HG03575 (cell line): ENCODE measurements at regions not wholly inside any gene's neighbourhood (a gene's known extent, or its start where the extent isn't known, plus 50 kb on each side); places are given as distances from the start of the nearest gene placed in this dataset.

Experiments used
- ATAC-seq: cut with Tn5 transposase; IDR thresholded peaks from one replicate; pipeline ENCODE4 v1.9.1; 2021; ENCODE audit not compliant: unreplicated experiment, insufficient number of reproducible peaks, low FRiP score; ENCODE audit errors: extremely low read depth

DNA sequence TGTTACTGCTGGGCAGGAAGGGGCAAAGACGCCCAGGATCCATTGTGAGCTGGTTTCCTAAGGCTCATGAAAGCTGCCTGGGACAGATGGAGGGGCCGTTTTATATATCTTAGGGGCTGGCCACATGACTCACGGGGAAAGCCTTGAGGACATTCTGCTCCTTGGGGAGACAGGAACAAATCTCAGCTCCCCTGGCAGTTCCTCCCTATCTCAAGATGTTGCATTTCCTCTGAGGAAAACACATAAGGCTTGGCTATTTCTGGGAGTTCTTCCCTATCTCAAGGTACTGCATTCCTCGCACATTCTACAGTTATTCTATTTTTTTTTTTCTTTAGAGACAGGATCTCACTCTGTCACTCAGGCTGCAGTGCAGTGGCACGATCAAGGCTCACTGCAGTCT lies 804.6 kb upstream of the TENM3 start:
- no peak for ATAC-seq

DNA sequence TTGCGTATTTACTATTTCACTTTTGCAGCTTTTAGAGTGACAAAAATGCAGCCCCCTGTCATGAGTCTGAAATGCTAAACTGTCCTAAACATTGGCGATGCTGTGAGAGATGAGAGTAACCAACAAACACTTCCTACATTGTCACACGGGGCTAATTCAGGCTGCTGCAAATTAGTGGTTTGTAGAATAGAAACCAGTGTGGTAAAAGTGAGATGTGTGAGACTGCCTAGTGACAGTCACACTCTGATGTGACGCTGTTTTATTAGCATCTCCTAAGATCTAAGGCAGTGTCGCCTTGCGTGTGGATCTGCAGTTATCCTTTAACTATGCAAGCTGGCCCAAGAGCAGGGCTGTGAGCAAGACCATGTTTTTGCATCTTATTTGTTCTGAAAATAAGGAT lies 800.2 kb upstream of the TENM3 start:
- no peak for ATAC-seq

DNA sequence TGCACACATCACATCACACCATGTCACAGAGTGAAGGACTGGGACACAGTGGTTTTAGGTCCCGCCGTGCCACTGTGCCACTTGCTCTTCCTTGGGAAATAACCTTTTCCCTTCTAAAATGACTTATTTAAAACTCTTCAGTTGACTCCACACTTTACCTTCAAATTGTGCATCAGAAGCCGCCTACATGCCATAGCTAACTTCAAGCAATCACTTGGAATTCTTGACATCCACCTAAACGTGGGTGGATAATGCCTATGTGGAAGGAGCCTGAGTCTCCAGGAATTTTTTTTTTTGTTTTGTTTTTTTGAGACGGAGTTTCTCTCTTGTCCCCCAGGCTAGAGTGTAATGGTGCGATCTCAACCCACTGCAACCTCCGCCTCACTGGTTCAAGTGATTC lies 777.4 kb upstream of the TENM3 start:
- no peak for ATAC-seq

DNA sequence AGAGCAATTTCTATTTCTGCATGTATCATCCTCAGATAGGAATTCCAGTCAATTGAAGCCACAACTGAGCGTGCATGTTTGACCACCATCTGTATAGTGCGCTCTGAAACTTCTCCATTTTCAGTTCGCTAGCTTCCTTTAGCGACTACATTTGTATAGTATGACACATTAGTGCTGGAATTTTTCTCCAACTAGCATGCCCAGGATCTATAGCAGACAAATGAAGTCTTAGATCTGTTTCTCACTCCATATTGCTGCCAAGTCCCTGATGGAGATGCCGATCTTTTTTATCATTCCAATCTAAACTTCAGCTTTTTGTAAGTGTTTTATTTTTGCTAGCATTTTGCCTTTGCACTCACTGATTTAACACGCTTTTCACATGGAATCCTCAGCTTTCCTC lies 774.8 kb upstream of the TENM3 start:
- no peak for ATAC-seq

DNA sequence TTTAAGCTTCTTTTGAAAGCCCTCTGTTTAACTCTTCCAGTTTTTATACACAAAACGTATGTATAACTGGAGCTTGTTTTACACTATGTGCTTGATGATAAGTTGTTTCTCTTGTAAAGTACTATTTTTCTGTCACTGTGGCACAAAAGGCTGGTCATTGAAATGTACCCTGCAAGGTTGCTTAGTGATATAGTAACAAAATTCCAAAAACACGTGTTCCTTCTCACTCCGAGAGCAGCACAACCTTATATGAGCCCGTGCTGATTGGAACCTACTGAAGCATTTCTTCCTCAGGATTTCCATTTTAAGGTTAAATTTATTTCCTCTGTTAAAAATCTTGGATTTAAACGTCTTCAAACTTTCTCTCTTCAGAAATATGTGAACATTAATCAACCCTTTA lies 772.9 kb upstream of the TENM3 start:
- no peak for ATAC-seq

DNA sequence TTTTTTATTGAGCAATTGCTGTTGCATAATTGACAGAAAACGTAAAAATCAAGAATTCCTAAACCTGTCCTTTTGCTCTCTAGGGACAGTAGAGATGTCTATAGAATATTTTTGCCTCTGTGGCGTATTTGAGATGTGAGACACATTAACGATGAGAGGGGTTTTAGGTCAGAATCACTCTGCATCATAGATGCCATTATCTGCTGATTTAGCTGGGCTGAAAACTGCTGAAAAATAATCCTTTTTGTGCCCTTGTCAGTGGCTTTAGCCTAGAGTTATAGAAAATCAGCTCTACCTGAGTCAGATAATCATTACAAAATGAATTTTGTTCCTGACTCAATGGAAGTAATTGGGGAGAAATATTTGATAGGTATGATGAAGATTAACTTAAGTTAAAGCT lies 767.8 kb upstream of the TENM3 start:
- no peak for ATAC-seq

DNA sequence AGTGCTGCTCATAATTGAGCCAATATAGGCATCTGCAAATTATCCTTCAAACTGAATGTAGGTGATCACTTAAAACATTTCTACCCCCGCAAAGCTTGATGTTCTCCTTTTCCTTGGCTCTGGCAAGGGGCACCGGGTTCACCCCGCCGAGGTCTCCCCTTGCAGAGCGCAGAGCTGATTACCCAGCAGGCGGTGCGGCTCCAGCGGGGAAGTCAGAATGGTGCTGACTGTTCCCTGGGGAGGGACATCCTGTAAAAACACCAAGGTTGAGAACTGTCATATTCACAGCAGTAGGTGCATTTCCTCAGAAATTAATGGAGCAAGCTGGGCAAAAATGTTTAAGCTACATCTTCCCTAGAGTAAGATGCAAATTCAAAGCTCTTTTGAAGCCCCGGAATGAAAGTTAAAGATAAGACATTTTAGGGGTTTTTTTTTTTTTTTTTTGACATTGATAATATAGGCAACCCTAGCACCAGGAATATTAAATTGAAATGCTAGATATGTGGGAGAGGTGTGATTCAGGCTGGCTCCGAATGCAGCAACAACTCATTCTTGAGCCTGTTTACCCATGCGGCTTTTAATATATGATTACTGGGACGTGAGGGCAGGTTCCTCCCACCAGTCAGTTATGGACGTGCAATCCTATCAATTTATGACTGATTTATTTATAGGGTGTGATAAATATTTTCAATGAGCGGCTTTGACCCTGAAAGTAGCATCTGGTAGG lies 767.3 kb upstream of the TENM3 start:
- no peak for ATAC-seq

DNA sequence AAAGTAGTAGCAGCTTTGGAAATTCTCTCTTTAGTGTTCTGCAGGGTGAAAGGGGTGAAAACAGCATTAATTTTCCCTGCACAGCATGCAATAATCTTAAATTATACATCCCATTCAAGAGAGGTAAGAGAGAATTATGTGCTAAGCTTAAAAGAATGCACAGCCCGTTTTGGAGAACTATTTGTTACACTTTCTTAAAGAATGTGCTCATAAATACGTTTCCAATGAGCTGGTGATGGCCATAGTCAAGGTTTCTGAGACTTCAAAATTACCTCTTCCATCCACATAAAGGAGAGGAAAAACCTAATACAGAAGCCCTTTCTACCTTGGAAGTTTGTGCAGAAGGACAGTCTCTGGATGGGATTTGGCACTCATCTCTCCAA lies 766.7 kb upstream of the TENM3 start:
- no peak for ATAC-seq

DNA sequence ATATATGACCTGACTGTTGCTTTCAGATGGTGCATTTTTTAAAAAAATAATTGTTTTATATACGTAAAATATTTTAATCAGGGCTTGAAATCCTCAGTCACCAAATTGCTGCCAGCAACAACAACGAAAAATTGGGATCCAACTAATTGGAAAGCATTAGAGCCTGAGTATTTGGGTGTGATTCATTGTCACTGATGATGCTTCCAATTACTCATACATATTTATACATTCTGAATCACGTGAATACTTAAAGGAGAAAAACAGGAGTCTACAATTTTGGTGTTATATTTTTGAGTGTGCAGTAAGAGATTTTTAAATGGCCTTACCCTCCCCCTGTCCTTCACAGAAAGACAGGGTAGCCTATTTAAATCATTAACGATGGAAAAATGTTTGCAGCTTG lies 765.6 kb upstream of the TENM3 start:
- ATAC-seq, result no peak

DNA sequence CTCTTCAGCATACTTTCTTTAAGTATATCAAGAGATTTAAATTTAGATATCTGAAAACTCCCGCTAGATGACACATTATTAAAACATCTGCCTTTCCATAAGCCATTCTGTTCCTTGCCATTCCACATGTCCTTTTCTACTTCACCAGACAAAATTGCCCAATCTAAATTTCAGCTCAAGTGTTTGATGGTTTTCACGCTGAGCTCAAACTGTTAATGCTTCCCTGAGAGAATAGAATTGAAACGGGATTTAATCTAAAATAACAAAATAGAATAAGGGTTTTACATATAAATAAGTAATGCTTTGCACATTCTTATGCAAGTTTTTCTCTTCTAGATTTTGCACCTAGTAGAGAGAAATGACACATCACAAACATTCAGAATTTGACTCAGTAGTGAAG lies 764.5 kb upstream of the TENM3 start:
- no peak for ATAC-seq

DNA sequence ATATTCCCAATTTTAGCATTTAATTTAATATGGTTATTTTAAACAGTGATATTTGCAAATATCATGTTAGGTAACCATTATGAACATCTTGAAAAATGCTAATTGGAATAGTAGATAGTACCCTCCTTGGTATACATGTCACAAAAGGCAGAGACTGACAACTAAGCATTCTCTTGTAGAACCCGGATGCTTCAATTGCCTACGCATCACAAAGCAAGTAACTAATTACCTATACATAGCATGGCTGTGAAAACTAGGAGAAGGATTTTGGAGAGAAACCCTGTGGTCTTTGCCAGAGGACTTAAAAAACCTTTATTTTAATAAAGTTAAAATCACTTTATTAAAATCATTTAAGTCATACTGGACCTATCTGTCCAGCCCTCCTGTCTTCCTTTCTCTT lies 764.1 kb upstream of the TENM3 start:
- no peak for ATAC-seq

DNA sequence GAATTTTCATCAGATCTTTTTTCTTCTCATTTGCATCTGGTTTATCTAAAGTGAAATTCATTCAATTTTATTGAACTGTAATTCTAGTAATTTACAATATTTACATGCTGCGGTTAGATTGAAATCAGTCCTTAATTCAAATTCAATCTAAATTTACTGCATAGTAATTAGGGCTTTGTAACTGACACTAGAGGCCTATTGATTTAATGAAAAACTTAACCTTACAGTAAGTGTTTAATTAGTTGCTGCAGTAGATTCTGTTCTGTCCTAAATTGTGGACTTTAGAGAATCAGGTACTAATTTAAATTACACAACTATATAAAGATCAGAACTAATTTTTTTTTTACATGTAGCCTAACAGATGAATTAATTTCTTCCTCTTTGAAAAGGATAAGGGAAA lies 758.8 kb upstream of the TENM3 start:
- no peak for ATAC-seq

DNA sequence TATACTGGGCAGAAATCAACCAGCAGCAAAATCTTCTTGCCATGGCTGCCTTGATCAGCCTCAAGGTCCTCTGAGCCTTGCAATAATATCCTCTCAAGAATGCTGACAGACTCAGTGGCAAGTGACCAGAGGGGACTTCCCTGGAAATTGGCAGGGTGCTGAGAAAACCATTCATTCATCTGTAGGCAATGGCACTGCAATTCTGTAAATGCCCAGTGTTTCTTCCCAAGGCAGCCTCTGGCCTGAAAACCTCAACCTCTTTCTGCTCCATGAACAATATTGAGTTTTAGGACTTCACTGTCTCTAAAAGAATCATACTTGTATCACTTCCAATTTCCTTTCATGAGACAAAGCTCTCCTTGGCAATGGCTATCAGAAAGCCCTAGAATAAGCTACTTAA lies 754.3 kb upstream of the TENM3 start:
- no peak for ATAC-seq

DNA sequence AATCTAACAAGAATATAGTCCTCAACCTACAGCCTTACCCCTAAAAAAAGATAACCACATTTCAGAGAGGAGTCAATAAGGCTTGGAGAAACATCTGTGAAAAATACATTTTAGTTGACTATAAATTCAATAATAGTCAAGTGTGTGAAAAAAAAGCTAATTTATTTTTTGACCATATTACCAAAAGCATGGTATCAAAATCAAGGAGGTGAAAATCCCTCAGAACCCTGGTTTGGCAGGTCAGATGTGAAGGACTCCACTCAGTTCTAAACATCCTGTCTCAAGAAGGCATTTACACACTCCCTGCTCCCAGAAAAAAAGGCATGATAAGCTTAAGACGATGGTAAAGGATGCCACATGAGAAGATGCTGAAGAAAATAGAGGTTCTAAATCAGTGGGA lies 745.1 kb upstream of the TENM3 start:
- ATAC-seq, result no peak

DNA sequence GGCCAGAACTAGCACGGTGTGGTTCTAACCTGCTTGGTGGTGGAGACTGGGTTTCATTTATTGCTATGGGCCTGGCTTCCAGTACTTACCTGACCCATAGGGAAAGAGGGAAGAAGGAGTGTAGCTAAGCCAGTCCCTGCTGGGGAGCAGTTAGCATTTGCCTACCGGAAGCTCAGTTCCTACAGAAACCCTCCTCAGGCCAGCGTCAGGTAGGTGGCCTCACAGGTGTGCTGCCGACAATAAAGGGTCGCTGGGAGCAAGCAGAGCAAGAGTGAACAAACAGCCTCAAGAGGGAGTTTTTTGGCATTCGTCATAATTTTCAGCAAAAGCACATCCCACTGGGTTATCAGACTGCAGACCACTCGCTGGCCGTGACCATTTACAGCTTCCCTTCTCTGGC lies 740.6 kb upstream of the TENM3 start:
- ATAC-seq, result no peak

DNA sequence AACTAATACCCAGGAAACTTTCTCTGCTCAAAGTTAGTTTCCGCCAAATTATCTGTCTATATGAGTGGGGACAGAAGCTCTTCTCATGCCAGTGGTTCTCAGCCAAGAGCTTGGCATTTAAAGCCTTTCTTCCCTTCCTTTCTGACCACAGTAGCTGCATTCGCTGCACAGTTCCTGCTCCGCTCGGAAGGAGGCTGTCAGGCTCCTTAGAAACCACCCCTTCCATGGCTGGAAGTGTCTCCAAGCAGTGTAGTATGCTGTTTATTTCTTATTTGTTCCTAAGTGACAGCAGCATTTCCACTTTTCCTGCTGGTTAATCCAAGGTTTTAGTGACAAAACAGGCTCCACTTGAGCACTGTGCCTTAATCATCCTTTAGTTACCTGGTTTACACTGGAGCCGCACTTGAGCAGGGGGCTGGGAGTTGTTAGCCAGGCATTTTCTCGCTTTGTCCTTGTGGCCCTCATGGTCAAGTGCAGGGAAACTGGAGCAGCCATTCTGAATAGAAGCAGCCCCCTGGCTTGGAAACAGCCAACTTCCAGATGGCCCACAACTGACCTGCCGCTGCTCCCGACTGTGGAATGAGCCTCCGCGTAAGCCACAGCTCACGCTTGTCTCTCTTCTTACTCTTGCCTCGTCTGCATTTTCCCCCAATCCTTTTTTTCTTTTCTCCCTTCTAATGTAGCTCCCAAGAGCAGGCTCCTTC lies 739.4 kb upstream of the TENM3 start:
- ATAC-seq, result no peak

DNA sequence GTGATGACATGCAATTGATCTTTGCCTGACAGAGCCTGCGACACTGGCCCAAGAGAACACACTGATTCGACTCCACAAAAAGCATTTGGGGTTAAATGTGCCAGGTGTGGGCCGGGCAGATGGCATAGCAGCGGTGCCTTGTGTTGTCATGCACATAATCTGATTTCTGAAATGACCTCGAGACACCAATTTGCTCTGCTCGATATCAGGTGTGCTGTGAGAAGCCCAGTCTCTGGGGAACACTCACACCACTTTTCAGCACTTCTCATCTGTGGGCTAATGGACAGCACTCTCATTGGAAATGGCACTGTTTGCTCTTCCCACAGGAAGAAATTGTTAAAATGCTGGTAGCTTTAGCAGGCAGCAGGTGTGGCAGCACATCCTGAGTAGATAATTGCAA lies 738.3 kb upstream of the TENM3 start:
- ATAC-seq, result no peak

DNA sequence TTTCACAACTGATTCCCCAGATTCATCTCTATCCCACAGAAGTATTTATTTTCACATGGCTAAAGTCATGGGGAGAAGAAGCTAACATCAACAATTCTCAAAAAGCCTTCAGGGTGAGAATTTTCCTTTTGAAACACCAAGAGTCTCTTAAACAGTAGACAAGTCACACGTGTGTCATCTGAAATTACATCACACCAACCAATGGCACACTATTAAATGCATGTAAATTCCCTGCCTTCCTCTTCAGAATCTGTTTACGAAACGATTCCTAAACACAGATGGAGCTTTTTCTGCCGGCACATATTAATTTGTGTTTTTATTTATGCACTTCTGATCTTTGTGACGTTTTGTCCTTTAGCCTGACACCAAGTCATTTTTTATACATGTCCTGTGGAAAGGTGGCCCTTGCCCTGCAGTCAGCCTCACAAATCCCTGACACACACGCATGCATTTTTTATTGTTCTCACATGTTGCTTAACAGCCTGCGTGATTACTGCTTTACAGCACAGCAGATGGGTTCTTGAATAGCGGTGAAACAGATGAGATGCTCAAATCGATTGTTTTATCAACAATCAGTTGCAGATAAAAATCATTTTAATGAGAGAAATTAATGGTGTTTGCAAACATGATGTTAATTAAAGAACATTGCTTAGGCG lies 735.9 kb upstream of the TENM3 start:
- no peak for ATAC-seq

DNA sequence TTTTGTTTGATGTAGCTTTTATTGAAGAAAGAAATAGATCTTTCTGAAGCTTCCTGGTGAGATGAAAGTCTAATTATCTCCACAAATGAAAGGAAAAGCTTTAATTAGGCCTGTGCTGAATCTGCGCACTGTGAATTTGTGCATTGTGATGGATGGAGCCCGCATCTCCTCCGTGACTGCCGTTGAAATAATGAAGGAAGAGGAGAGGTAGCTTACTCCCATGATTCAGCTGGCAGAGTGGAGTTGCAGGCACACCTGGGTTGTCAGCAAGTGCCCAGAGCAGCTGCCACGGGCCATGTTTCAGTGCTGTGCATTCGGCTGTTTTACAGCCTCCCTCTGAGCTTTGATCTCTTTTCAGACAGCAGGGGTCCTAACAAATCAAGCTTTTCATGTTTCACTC lies 735.3 kb upstream of the TENM3 start:
- ATAC-seq, result no peak

DNA sequence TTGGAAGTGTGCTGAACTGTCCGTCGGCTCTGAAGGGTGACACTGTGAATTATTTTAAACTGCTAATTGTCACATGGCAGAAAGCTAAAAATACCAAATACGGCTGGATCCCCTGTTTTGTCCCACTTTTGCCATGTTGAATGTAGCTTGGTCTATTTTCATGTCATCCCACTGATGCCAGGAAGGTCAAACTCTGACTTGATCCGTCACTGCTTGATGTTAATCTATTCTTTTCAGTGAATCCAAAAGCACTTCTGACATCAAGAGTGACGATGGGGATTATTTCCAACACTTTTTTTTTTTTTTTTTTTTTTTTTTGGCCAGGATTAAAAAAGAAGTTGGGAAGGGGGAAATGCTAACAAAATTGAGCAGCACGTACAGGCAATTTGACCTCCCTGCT lies 734.6 kb upstream of the TENM3 start:
- no peak for ATAC-seq
